ENCODE measurements at regions not wholly inside any gene's neighbourhood (a gene's known extent, or its start where the extent isn't known, plus 50 kb on each side); places are given as distances from the start of the nearest gene placed in this dataset.

DNA sequence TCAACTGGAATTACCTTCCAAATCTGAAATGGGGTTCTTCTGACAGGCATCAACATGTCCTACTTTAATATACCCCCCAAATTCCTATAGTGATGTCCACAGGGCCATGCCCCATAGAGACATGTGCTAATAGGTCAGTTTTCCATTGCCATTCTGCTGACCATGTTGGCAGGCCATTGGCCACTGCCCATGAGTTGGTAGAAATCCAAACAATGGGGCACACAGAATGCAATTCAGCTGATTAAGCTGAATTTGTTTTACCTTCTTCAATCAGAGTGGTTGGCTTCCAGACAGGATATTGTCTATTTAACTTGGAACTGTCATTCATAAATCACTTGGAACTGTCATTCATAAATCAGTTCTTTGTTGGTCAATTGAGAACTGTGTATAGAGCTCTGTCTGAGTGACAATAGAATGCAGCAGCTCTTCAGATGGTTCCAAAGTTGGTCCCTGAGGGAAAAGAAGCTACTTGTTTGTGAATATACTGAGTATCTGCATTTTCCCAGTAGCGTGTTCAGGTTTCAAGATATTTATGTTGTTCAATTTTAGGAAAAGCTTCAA lies 336.9 kb downstream of the DRD1 start:
- no peak for TF ChIP-seq POLR2A (IDR thresholded peaks at IDR 0.05)
- TF ChIP-seq, protein P1, sequence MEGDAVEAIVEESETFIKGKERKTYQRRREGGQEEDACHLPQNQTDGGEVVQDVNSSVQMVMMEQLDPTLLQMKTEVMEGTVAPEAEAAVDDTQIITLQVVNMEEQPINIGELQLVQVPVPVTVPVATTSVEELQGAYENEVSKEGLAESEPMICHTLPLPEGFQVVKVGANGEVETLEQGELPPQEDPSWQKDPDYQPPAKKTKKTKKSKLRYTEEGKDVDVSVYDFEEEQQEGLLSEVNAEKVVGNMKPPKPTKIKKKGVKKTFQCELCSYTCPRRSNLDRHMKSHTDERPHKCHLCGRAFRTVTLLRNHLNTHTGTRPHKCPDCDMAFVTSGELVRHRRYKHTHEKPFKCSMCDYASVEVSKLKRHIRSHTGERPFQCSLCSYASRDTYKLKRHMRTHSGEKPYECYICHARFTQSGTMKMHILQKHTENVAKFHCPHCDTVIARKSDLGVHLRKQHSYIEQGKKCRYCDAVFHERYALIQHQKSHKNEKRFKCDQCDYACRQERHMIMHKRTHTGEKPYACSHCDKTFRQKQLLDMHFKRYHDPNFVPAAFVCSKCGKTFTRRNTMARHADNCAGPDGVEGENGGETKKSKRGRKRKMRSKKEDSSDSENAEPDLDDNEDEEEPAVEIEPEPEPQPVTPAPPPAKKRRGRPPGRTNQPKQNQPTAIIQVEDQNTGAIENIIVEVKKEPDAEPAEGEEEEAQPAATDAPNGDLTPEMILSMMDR (IDR thresholded peaks at IDR 0.05): no peak
